OCI-LY3 (cell line): ENCODE measurements at regions not wholly inside any gene's neighbourhood (a gene's known extent, or its start where the extent isn't known, plus 50 kb on each side); places are given as distances from the start of the nearest gene placed in this dataset.

Experiments used
- H2AFZ ChIP-seq: fragments of 200-600, 300-600 bp; shearing (Covaris generic); 2 replicates; pipeline ENCODE4 v1.6.0; 2014; ENCODE audit warnings: antibody characterized with exemption, low read depth, low read length
- H3K27ac ChIP-seq: fragments of 200-600, 300-600 bp; sonication (generic); 2 replicates; pipeline ENCODE4 v1.5.1; 2014; ENCODE audit warnings: mild to moderate bottlenecking, low read length, moderate library complexity, mixed read lengths
- H3K27me3 ChIP-seq: fragments of 200-600, 300-600 bp; sonication (generic); 2 replicates; pipeline ENCODE4 v1.6.1; 2014; ENCODE audit warnings: low read depth, low read length, mixed read lengths
- H3K36me3 ChIP-seq: fragments of 200-600, 300-600 bp; sonication (generic); replicated peaks from 2 replicates; pipeline ENCODE3; 2014; ENCODE audit warnings: low read depth, low read length, mixed read lengths
- H3K4me1 ChIP-seq: fragments of 300-600, 200-600 bp; sonication (generic); 2 replicates; pipeline ENCODE4 v1.6.1; 2014; ENCODE audit warnings: low read length, mixed read lengths
- H3K4me2 ChIP-seq: fragments of 200-600, 300-600 bp; sonication (generic); 2 replicates; pipeline ENCODE4 v1.6.1; 2014; ENCODE audit warnings: low read length, mixed read lengths
- H3K4me3 ChIP-seq: fragments of 300-600, 200-600 bp; sonication (generic); 2 replicates; pipeline ENCODE4 v1.5.1; 2014; ENCODE audit warnings: antibody characterized with exemption, mild to moderate bottlenecking, low read length, moderate library complexity
- H3K79me2 ChIP-seq: fragments of 300-600, 200-600 bp; shearing (Covaris generic); 2 replicates; pipeline ENCODE4 v1.6.1; 2014; ENCODE audit warnings: mild to moderate bottlenecking, low read length, mixed read lengths
- H3K9ac ChIP-seq: fragments of 300-600, 200-600 bp; shearing (Covaris generic); 2 replicates; pipeline ENCODE4 v1.6.0; 2014; ENCODE audit warnings: mild to moderate bottlenecking, low read length, moderate library complexity
- H3K9me3 ChIP-seq: fragments of 200-600, 300-600 bp; shearing (Covaris generic); 2 replicates; pipeline ENCODE4 v1.6.1; 2014; ENCODE audit warnings: low read length, mixed read lengths; ENCODE audit not compliant: insufficient read depth
- H4K20me1 ChIP-seq: fragments of 200-600, 300-600 bp; sonication (generic); 2 replicates; pipeline ENCODE4 v1.6.1; 2016; ENCODE audit warnings: low read length, mixed read lengths; ENCODE audit not compliant: insufficient read depth
- EZH2phosphoT487 ChIP-seq: fragments of 200-600 bp; shearing (Covaris generic); IDR thresholded peaks from 2 replicates; pipeline ENCODE4 v1.6.1; 2018; ENCODE audit warnings: antibody characterized with exemption, mixed run types, low read depth
- TF ChIP-seq, protein P1 (sequence below): fragments of 200-600, 300-600 bp; sonication (generic); IDR thresholded peaks from 2 replicates; pipeline ENCODE4 v1.5.1; 2014; ENCODE audit warnings: antibody characterized with exemption, low read length, low read depth

DNA sequence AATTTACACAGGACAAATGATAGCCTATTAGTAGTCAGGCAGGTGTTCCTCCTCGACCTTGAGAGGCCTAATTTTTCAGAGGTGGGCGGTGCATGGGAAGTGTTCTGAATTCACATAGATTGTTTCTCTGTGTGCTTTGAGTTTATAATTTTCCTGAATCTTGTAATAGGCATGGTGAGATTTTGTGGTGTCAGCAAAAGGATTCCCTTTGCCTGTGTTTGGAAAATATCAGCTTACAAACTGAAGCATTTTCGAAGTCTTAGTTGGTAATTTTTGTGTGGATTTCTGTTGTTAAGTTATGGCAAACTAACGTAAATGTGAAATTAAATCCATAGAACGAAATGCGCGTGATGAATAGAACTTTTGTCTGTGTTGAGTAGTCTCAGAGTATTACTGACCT, 194.0 kb upstream of the RBMS1 start:
- Histone ChIP-seq H3K9me3 (no peaks in the 10 kb centered on the region), H3K4me3 (no peak overlapping the region), H4K20me1 (no peaks in the 10 kb centered on the region), H3K27ac (no peak overlapping the region), H3K36me3 (no peaks in the 10 kb centered on the region), H3K27me3 (no peaks in the 10 kb centered on the region), H3K4me1 (no peaks in the 10 kb centered on the region), H3K4me2 (no peak overlapping the region), H3K9ac (no peak overlapping the region), H2AFZ (no peak overlapping the region), H3K79me2 (no peaks in the 10 kb centered on the region)
- TF ChIP-seq, protein P1, sequence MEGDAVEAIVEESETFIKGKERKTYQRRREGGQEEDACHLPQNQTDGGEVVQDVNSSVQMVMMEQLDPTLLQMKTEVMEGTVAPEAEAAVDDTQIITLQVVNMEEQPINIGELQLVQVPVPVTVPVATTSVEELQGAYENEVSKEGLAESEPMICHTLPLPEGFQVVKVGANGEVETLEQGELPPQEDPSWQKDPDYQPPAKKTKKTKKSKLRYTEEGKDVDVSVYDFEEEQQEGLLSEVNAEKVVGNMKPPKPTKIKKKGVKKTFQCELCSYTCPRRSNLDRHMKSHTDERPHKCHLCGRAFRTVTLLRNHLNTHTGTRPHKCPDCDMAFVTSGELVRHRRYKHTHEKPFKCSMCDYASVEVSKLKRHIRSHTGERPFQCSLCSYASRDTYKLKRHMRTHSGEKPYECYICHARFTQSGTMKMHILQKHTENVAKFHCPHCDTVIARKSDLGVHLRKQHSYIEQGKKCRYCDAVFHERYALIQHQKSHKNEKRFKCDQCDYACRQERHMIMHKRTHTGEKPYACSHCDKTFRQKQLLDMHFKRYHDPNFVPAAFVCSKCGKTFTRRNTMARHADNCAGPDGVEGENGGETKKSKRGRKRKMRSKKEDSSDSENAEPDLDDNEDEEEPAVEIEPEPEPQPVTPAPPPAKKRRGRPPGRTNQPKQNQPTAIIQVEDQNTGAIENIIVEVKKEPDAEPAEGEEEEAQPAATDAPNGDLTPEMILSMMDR: no peak

DNA sequence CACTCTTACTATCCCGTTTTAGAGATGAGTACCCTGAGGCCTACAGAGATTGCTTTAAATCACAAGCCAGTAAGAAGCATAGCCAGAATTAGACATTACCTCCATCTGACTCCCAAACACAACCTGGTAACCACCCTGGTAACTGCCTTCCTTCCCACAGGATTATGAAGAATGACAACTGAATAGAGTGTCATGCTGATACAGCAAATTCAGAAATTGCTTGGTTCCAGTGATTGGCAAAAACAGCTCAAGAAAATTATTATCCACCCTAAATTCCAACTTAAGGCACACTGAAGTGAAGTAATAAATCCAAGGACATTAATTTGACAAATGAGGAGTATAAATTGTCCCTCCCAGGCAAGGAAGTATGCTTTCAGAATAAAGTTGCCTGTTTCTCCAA, 195.8 kb upstream of the RBMS1 start:
- H3K36me3 ChIP-seq: no peaks in the 10 kb centered on the region
- H3K9me3 ChIP-seq: no peaks in the 10 kb centered on the region
- no peaks in the 10 kb centered on the region for H3K27me3 ChIP-seq
- no peak overlapping the region for H3K4me3 ChIP-seq
- H3K4me1 ChIP-seq: no peaks in the 10 kb centered on the region
- no peak overlapping the region for H3K27ac ChIP-seq
- H3K9ac ChIP-seq: no peak overlapping the region
- no peak for TF ChIP-seq EZH2phosphoT487
- TF ChIP-seq, protein P1: no peak
- H2AFZ ChIP-seq: no peak overlapping the region
- H4K20me1 ChIP-seq: no peaks in the 10 kb centered on the region
- H3K4me2 ChIP-seq: no peak overlapping the region
- H3K79me2 ChIP-seq: no peaks in the 10 kb centered on the region

DNA sequence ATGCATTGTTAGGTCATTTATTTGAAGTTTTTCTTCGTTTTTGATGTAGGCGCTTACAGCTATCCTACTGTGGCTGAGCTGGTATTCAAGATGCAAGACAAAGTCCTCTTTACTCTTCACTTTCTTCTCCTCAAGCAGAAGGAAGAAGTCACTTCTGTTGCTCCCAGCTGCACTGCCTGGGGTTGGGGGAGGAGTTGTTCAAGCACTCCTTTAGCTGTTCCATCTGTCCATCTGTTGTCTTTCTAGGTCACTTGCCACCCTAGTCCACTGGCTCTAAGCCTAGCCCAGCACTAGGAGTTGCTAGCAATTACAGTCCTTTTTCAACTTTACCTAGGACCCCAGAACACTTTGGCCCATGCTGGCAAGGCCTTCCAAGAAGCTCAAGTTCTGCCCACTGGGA, 200.6 kb upstream of the RBMS1 start:
- Histone ChIP-seq H2AFZ (no peak overlapping the region), H4K20me1 (no peaks in the 10 kb centered on the region), H3K9me3 (no peaks in the 10 kb centered on the region), H3K79me2 (no peaks in the 10 kb centered on the region), H3K27ac (no peak overlapping the region), H3K9ac (no peak overlapping the region), H3K27me3 (no peaks in the 10 kb centered on the region), H3K36me3 (no peaks in the 10 kb centered on the region), H3K4me2 (no peak overlapping the region), H3K4me3 (no peak overlapping the region), H3K4me1 (no peaks in the 10 kb centered on the region)
- TF ChIP-seq EZH2phosphoT487: no peak
- TF ChIP-seq, protein P1: no peak

DNA sequence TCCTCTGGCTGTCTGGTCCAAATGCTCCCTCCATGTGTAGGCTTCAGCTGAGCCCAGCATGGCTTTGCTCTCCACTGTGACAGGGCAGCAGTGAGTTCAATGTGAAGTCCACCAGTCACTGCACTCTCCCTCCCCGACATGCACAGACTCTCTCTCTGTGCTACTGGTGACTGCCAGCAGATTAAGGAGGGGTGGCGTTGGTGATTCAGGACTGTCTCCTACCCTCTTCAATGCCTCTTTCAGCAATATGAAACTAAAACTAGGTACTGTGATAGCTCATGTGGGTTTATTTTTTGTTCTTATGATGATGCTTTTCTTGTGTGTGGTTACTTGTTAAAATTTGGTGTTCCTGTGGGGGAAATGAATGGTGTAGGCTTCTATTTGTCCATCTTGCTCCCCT, 201.0 kb upstream of the RBMS1 start:
- H3K4me3 ChIP-seq: no peak overlapping the region

More for the DNA sequence above, 201.0 kb upstream of the RBMS1 start:
- no peak overlapping the region for H3K27ac ChIP-seq
- TF ChIP-seq, protein P1: no peak
- no peak for TF ChIP-seq EZH2phosphoT487
- no peaks in the 10 kb centered on the region for H4K20me1 ChIP-seq
- no peaks in the 10 kb centered on the region for H3K79me2 ChIP-seq
- H3K4me1 ChIP-seq: no peaks in the 10 kb centered on the region
- H3K9ac ChIP-seq: no peak overlapping the region
- no peaks in the 10 kb centered on the region for H3K27me3 ChIP-seq
- H3K4me2 ChIP-seq: no peak overlapping the region
- no peak overlapping the region for H2AFZ ChIP-seq
- no peaks in the 10 kb centered on the region for H3K36me3 ChIP-seq
- no peaks in the 10 kb centered on the region for H3K9me3 ChIP-seq
